Thyroid gland (tissue), 4 donors: ENCODE measurements at regions not wholly inside any gene's neighbourhood (a gene's known extent, or its start where the extent isn't known, plus 50 kb on each side); places are given as distances from the start of the nearest gene placed in this dataset.

Experiments
- DNase-seq, 2 donors: peaks; one replicate each; pipeline ENCODE4 v3.0.0-alpha.2; 2019
- H3K27ac ChIP-seq, 3 donors: fragments of 200-600 bp; sonication (generic); 1 replicate in 2 of 3; 2 replicates in 1 of 3; pipeline ENCODE4 v1.5.1; 2016 to 2019; ENCODE audit warnings: mild to moderate bottlenecking in 1 of 3, moderate library complexity in 1 of 3
- H3K27me3 ChIP-seq: fragments of 200-600 bp; sonication (generic); one replicate; pipeline ENCODE4 v1.5.1; 2019
- H3K36me3 ChIP-seq, 2 donors: fragments of 200-600 bp; sonication (generic); one replicate each; pipeline ENCODE4 v1.5.1; 2016 to 2019
- H3K4me1 ChIP-seq, 2 donors: fragments of 200-600 bp; sonication (generic); one replicate each; pipeline ENCODE4 v1.5.1; 2017 to 2019
- H3K4me3 ChIP-seq, 3 donors: fragments of 200-600 bp; sonication (generic); replicated peaks in 1 of 3; 1 replicate in 2 of 3; 2 replicates in 1 of 3; pipeline ENCODE4 v1.5.1; 2016; ENCODE audit warnings: mild to moderate bottlenecking in 1 of 3
- H3K9me3 ChIP-seq: fragments of 200-600 bp; sonication (generic); one replicate; pipeline ENCODE4 v1.5.1; 2017
- POLR2A ChIP-seq, 2 donors: fragments of 450-650 bp; IDR thresholded peaks; one replicate each; pipeline ENCODE4 v1.6.1; 2017; ENCODE audit warnings: antibody characterized with exemption in 2 of 2, mild to moderate bottlenecking in 2 of 2, moderate library complexity in 1 of 2
- WGBS, 2 donors: methylation state at CpG; one replicate each; pipeline ENCODE4 v1.1.5; 2017; 5-methylcytosine and 5-hydroxymethylcytosine counted together
- intact Hi-C: fragments of 100-400 bp; cut with DNase I; formaldehyde crosslinking; loops from one replicate; pipeline ENCODE4 v1.15.1; 2023
- TF ChIP-seq, protein P1 (sequence below), 6 experiments: fragments of 200-600 bp in 3 of 6; fragments of 450-650 bp in 3 of 6; sonication (generic) in 3 of 6; IDR thresholded peaks; one replicate each; pipeline ENCODE4 v1.5.1; 2016 to 2019; ENCODE audit warnings: antibody characterized with exemption in 6 of 6, mild to moderate bottlenecking in 2 of 6, inconsistent platforms in 1 of 6, moderate library complexity in 1 of 6

DNA sequence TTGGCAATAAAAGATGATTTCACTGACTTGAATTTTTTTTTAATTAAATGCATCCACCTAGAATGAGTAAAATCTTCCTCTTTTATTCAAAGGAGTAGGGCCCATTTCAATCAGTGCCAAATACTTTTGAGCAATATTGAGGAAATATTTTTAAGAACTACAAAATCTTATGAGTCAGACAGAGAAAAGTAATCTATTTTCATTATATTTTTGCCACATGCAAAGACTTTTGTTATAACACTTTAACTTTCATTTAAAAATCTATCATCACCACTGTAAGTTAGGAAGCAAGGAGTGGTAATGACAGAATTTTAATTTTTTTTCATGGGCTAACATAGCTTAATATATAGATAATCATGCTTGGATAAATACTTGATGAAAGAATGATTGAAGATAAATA is 345.2 kb upstream of the KITLG start:
- H3K27ac ChIP-seq = no peak overlapping the region
- no peaks in the 10 kb centered on the region for H3K9me3 ChIP-seq
- intact Hi-C loops = no loop called here
- no peak overlapping the region for H3K4me3 ChIP-seq
- no peak for TF ChIP-seq POLR2A (IDR thresholded peaks at IDR 0.05)
- TF ChIP-seq, protein P1, sequence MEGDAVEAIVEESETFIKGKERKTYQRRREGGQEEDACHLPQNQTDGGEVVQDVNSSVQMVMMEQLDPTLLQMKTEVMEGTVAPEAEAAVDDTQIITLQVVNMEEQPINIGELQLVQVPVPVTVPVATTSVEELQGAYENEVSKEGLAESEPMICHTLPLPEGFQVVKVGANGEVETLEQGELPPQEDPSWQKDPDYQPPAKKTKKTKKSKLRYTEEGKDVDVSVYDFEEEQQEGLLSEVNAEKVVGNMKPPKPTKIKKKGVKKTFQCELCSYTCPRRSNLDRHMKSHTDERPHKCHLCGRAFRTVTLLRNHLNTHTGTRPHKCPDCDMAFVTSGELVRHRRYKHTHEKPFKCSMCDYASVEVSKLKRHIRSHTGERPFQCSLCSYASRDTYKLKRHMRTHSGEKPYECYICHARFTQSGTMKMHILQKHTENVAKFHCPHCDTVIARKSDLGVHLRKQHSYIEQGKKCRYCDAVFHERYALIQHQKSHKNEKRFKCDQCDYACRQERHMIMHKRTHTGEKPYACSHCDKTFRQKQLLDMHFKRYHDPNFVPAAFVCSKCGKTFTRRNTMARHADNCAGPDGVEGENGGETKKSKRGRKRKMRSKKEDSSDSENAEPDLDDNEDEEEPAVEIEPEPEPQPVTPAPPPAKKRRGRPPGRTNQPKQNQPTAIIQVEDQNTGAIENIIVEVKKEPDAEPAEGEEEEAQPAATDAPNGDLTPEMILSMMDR (IDR thresholded peaks at IDR 0.05) = no peak
- DNase-seq = no peak
- no peaks in the 10 kb centered on the region for H3K27me3 ChIP-seq
- no peaks in the 10 kb centered on the region for H3K36me3 ChIP-seq
- no peaks in the 10 kb centered on the region for H3K4me1 ChIP-seq

DNA sequence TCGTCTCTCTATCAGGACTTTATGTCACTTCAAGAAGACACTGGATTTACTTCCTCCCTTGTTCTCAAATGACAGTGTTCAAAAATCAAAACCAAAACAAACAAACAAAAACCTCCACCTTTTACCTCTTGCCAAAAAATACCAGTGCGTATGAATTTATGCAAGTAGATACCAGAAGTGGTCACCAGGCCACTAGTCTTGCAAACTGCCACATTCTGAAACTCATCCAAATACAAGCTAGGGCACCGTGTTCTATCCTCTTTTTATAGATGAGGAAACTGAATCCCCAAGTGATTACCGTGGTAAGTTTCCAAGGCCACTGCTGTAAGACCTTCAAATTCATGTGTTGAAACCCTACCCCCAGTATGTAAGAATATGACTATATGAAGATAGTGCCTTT is 343.9 kb upstream of the KITLG start:
- H3K27ac ChIP-seq = no peak overlapping the region
- intact Hi-C loops = no loop called here
- no peak for DNase-seq
- no peaks in the 10 kb centered on the region for H3K4me1 ChIP-seq
- H3K9me3 ChIP-seq = no peaks in the 10 kb centered on the region
- H3K27me3 ChIP-seq = no peaks in the 10 kb centered on the region
- no peaks in the 10 kb centered on the region for H3K36me3 ChIP-seq
- WGBS, 2 donors = 82% methylated on average over 4 of the region's 4 CpGs
- TF ChIP-seq, protein P1 (IDR thresholded peaks at IDR 0.05) = no peak
- no peak for TF ChIP-seq POLR2A (IDR thresholded peaks at IDR 0.05)
- no peak overlapping the region for H3K4me3 ChIP-seq

DNA sequence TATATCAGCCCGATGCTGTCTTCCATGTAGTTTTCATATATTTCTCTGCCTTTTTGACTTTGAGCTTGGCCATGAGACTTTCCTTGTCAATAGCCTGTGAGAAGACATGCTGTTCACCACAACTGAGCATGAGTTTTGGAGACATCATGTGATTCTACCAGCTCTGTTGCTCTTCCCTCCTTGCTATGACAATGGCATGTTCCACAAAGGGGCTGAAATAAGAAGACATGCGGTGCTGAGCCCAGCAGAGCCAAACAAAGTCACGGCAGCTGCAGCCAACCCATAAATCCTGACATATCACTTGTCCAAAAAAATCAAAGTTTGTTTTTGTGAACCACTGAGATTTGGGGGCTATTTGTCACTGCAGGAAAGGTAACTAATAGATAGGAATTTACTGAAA is 343.4 kb upstream of the KITLG start:
- WGBS, 2 donors = 87 to 89% methylated on average over 3 of the region's 3 CpGs
- DNase-seq = no peak
- H3K4me3 ChIP-seq = no peak overlapping the region
- H3K27me3 ChIP-seq = no peaks in the 10 kb centered on the region
- no peaks in the 10 kb centered on the region for H3K9me3 ChIP-seq
- no peaks in the 10 kb centered on the region for H3K4me1 ChIP-seq
- intact Hi-C loops = no loop called here
- H3K36me3 ChIP-seq = no peaks in the 10 kb centered on the region
- TF ChIP-seq, protein P1 (IDR thresholded peaks at IDR 0.05) = no peak
- TF ChIP-seq POLR2A (IDR thresholded peaks at IDR 0.05) = no peak
- no peak overlapping the region for H3K27ac ChIP-seq

DNA sequence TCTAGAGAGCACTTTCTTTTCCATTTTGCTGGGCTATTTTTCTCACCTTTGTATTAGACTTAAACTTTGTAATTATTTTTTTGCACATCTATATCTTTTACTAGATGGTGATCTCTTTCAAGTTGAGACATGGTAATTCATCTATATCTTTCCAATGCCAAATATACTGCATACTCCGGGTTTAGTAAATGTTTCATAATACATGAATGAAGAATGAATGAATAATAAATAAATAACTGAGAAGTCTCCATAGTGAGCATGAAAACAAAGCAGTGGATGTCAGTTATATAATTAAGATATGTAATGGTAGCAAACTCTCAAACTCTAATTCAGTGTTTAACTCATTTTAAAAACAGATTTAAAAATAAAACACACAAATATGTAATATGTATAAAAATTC is 342.5 kb upstream of the KITLG start:
- Histone ChIP-seq H3K27me3 (no peaks in the 10 kb centered on the region), H3K27ac (no peak overlapping the region), H3K36me3 (no peaks in the 10 kb centered on the region), H3K4me3 (no peak overlapping the region), H3K9me3 (no peaks in the 10 kb centered on the region), H3K4me1 (no peaks in the 10 kb centered on the region)
- TF ChIP-seq, protein P1 (IDR thresholded peaks at IDR 0.05) = no peak
- TF ChIP-seq POLR2A (IDR thresholded peaks at IDR 0.05) = no peak
- intact Hi-C loops = no loop called here
- WGBS, 2 donors = 82 to 84% methylated on average over 1 of the region's 1 CpG
- no peak for DNase-seq

DNA sequence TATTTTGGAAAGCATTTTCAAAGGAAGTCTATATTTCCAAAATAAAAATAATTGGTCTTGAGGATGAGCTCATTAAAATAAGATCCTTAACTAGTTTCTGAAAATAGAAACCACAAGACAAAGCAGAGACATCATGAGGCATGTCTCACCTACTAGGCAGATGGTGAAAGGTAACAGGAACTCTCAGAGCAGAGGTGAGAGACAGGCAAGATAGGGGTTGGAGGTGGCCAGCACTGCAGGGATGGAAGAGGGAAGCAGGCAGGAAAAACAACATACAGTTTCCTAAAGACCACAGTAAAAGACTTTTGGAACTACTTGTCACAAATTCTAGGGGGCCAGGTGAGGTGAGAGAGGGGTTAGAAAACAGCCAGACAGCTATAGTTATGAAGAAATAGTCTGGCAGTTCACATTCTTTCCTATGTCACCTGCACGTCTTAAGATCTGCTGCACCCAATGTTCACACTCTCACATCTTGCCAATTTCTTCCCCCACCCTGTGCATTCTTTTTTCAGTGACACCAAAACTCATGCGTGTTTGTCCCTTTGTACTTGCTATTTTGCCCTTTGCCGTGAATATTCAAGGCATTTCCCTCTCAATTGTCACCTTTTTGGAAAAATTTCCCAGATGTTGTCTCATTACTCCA is 341.7 kb upstream of the KITLG start:
- H3K27me3 ChIP-seq = no peaks in the 10 kb centered on the region
- no peak for DNase-seq
- intact Hi-C loops = no loop called here
- no peak overlapping the region for H3K4me3 ChIP-seq
- no peak overlapping the region for H3K27ac ChIP-seq
- WGBS, 2 donors = 65 to 67% methylated on average over 3 of the region's 3 CpGs
- no peaks in the 10 kb centered on the region for H3K36me3 ChIP-seq
- no peaks in the 10 kb centered on the region for H3K4me1 ChIP-seq
- TF ChIP-seq, protein P1 (IDR thresholded peaks at IDR 0.05) = no peak
- TF ChIP-seq POLR2A (IDR thresholded peaks at IDR 0.05) = no peak
- H3K9me3 ChIP-seq = no peaks in the 10 kb centered on the region
